ENCODE measurements at regions not wholly inside any gene's neighbourhood (a gene's known extent, or its start where the extent isn't known, plus 50 kb on each side); places are given as distances from the start of the nearest gene placed in this dataset.

DNA sequence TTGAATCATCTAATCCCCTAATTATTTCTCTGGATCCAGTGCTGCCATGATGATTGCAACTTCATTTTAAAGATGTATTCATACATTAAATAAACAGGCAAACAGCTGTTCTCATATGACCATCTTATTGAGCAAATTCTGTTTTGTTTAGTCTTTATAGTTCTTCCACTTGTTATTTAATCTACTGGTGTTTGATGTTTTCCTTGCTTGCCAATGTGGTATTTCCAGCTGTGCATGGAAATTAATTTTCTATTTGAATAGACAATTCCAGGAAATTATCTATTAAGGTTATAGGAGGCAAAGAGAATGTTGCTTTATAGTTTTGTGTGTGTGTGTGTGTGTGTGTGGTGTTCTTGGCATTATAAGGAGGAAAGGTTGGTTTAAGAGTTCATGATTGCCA is 167.0 kb upstream of the PRPS1L1 start:
- TF ChIP-seq, protein P1, sequence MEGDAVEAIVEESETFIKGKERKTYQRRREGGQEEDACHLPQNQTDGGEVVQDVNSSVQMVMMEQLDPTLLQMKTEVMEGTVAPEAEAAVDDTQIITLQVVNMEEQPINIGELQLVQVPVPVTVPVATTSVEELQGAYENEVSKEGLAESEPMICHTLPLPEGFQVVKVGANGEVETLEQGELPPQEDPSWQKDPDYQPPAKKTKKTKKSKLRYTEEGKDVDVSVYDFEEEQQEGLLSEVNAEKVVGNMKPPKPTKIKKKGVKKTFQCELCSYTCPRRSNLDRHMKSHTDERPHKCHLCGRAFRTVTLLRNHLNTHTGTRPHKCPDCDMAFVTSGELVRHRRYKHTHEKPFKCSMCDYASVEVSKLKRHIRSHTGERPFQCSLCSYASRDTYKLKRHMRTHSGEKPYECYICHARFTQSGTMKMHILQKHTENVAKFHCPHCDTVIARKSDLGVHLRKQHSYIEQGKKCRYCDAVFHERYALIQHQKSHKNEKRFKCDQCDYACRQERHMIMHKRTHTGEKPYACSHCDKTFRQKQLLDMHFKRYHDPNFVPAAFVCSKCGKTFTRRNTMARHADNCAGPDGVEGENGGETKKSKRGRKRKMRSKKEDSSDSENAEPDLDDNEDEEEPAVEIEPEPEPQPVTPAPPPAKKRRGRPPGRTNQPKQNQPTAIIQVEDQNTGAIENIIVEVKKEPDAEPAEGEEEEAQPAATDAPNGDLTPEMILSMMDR (IDR thresholded peaks at IDR 0.05) = no peak
- TF ChIP-seq POLR2A (IDR thresholded peaks at IDR 0.05) = no peak
